Caco-2 (cell line): ENCODE measurements at regions not wholly inside any gene's neighbourhood (a gene's known extent, or its start where the extent isn't known, plus 50 kb on each side); places are given as distances from the start of the nearest gene placed in this dataset.

Experiments
- BruUV-seq: library from RNA; stranded (reverse); fragments of 400-500 nt; replicated peaks from 2 replicates; lab custom pipeline; 2021; lab: Mats Ljungman, UMichigan
- CTCF ChIA-PET: fragments of 300-600 bp; sonication (Branson Sonifier 250); formaldehyde crosslinking; loops from one replicate; lab custom pipeline; 2022; ENCODE audit warnings: antibody characterized with exemption; lab: Charles Lee
- POLR2A ChIA-PET: fragments of 300-600 bp; sonication (Branson Sonifier 250); formaldehyde crosslinking; loops from one replicate; lab custom pipeline; 2022; ENCODE audit warnings: antibody characterized with exemption; lab: Charles Lee
- DNase-seq, 2 experiments: peaks; one replicate each; pipeline versions ENCODE4 v3.0.0 to v3.0.0-alpha.2; 2020 to 2022
- H3K27me3 ChIP-seq: replicated peaks from 2 replicates; pipeline ENCODE4 v1.6.0; 2011; ENCODE audit warnings: low read length; ENCODE audit not compliant: control insufficient read depth, insufficient read depth
- H3K36me3 ChIP-seq: 2 replicates; pipeline ENCODE4 v1.5.1; 2011; ENCODE audit warnings: low read length; ENCODE audit not compliant: control insufficient read depth, insufficient read depth
- H3K4me1 ChIP-seq: fragments of 250-450 bp; sonication (Bioruptor Pico); 2 replicates; pipeline ENCODE4 v1.5.1; 2020; ENCODE audit warnings: mild to moderate bottlenecking
- H3K4me3 ChIP-seq: 2 replicates; pipeline ENCODE4 v1.5.1; 2011; ENCODE audit warnings: low read depth, mild to moderate bottlenecking, control low read depth, low read length
- H3K9me3 ChIP-seq: fragments of 250-450 bp; sonication (Bioruptor Pico); 2 replicates; pipeline ENCODE4 v1.5.1; 2020; ENCODE audit warnings: mild to moderate bottlenecking, moderate library complexity
- H3K27ac Mint-ChIP-seq: one replicate; pipeline ENCODE4 v1.8.0; 2022; ENCODE audit warnings: mixed read lengths; ENCODE audit not compliant: unreplicated experiment
- H3K27me3 Mint-ChIP-seq: one replicate; pipeline ENCODE4 v1.8.0; 2022; ENCODE audit warnings: mixed read lengths; ENCODE audit not compliant: insufficient read depth, unreplicated experiment
- H3K36me3 Mint-ChIP-seq: one replicate; pipeline ENCODE4 v1.8.0; 2022; ENCODE audit warnings: mild to moderate bottlenecking, mixed read lengths; ENCODE audit not compliant: insufficient read depth, unreplicated experiment
- H3K4me1 Mint-ChIP-seq: one replicate; pipeline ENCODE4 v1.8.0; 2022; ENCODE audit warnings: low read depth, mixed read lengths; ENCODE audit not compliant: unreplicated experiment
- H3K4me3 Mint-ChIP-seq: one replicate; pipeline ENCODE4 v1.8.0; 2022; ENCODE audit warnings: mild to moderate bottlenecking, moderate library complexity, mixed read lengths; ENCODE audit not compliant: unreplicated experiment
- H3K9me3 Mint-ChIP-seq: one replicate; pipeline ENCODE4 v1.8.0; 2022; ENCODE audit warnings: mixed read lengths; ENCODE audit not compliant: unreplicated experiment
- CTCF ChIP-seq, 2 experiments: fragments of 200-600 bp in 1 of 2; IDR thresholded peaks; 1 replicate in 1 of 2; 2 replicates in 1 of 2; pipeline versions ENCODE4 v1.5.1 to v1.8.0; 2011 to 2022; ENCODE audit warnings: antibody characterized with exemption in 1 of 2, control low read depth in 1 of 2, inconsistent platforms in 1 of 2, low read depth in 1 of 2, low read length in 1 of 2, mild to moderate bottlenecking in 1 of 2, moderate library complexity in 1 of 2; ENCODE audit not compliant: insufficient read depth in 1 of 2, severe bottlenecking in 1 of 2, unreplicated experiment in 1 of 2
- intact Hi-C: fragments of 100-400 bp; cut with micrococcal nuclease; formaldehyde crosslinking; loops from one replicate; pipeline ENCODE4 v1.10.0; 2022; ENCODE audit not compliant: unreplicated experiment

- CTCF ChIA-PET, result no interaction called here
- no peaks in the 10 kb centered on the region for H3K4me1 Mint-ChIP-seq
- no peak overlapping the region for H3K27ac Mint-ChIP-seq
- POLR2A ChIA-PET, result no interaction called here
- intact Hi-C loops, result no loop called here
- H3K4me3 Mint-ChIP-seq, result no peak overlapping the region
- no peaks in the 10 kb centered on the region for H3K9me3 Mint-ChIP-seq
- Histone ChIP-seq H3K4me1 (no peaks in the 10 kb centered on the region), H3K4me3 (no peak overlapping the region), H3K36me3 (no peaks in the 10 kb centered on the region), H3K9me3 (no peaks in the 10 kb centered on the region), H3K27me3 (no peaks in the 10 kb centered on the region)
- no peaks in the 10 kb centered on the region for H3K36me3 Mint-ChIP-seq
- no TSS peak for BruUV-seq
- no peak for TF ChIP-seq CTCF (IDR thresholded peaks at IDR 0.05; ENCODE audit: insufficient read depth in 1 of 2, low read depth in 1 of 2, low read length in 1 of 2, severe bottlenecking in 1 of 2, unreplicated experiment in 1 of 2)
- DNase-seq, result no peak
- no peaks in the 10 kb centered on the region for H3K27me3 Mint-ChIP-seq
Observed at GRCh38 chr4:141530627-141531026, 105.8 kb upstream of the IL15 start.

GRCh38 chr4:141534985-141535384 lies 101.4 kb upstream of the IL15 start:
- H3K27me3 Mint-ChIP-seq, result no peaks in the 10 kb centered on the region
- intact Hi-C loops, result no loop called here
- H3K4me3 ChIP-seq, result no peak overlapping the region
- H3K36me3 Mint-ChIP-seq, result no peaks in the 10 kb centered on the region
- no peaks in the 10 kb centered on the region for H3K27me3 ChIP-seq
- no peaks in the 10 kb centered on the region for H3K4me1 Mint-ChIP-seq
- no peaks in the 10 kb centered on the region for H3K4me1 ChIP-seq
- DNase-seq, result no peak
- 0 out of 2 replicates have a peak, but pooled peaks cover 2% of the 10 kb centered on the region for H3K9me3 ChIP-seq
- no peaks in the 10 kb centered on the region for H3K36me3 ChIP-seq
- H3K4me3 Mint-ChIP-seq, result no peak overlapping the region
- ChIA-PET CTCF (no interaction called here), POLR2A (no interaction called here)
- TF ChIP-seq CTCF (IDR thresholded peaks at IDR 0.05; ENCODE audit: insufficient read depth in 1 of 2, low read depth in 1 of 2, low read length in 1 of 2, severe bottlenecking in 1 of 2, unreplicated experiment in 1 of 2), result no peak
- H3K9me3 Mint-ChIP-seq, result no peaks in the 10 kb centered on the region
- BruUV-seq, result no TSS peak
- H3K27ac Mint-ChIP-seq, result no peak overlapping the region

GRCh38 chr4:141538001-141538400 lies 98.4 kb upstream of the IL15 start:
- Histone ChIP-seq H3K27me3 (no peaks in the 10 kb centered on the region), H3K9me3 (0 out of 2 replicates have a peak, but pooled peaks cover 2% of the 10 kb centered on the region), H3K4me3 (no peak overlapping the region), H3K36me3 (no peaks in the 10 kb centered on the region), H3K4me1 (no peaks in the 10 kb centered on the region)
- no peak for DNase-seq
- BruUV-seq, result no TSS peak
- Mint-ChIP-seq H3K9me3 (no peaks in the 10 kb centered on the region), H3K4me3 (no peak overlapping the region), H3K27me3 (no peaks in the 10 kb centered on the region), H3K4me1 (no peaks in the 10 kb centered on the region), H3K36me3 (no peaks in the 10 kb centered on the region), H3K27ac (no peak overlapping the region)
- POLR2A ChIA-PET, result no interaction called here
- no peak for TF ChIP-seq CTCF (IDR thresholded peaks at IDR 0.05; ENCODE audit: insufficient read depth in 1 of 2, low read depth in 1 of 2, low read length in 1 of 2, severe bottlenecking in 1 of 2, unreplicated experiment in 1 of 2)
- intact Hi-C loops, result no loop called here
- CTCF ChIA-PET, result no interaction called here
